Heart left ventricle (tissue), 13 donors: ENCODE measurements at regions not wholly inside any gene's neighbourhood (a gene's known extent, or its start where the extent isn't known, plus 50 kb on each side); places are given as distances from the start of the nearest gene placed in this dataset.

Experiments
- POLR2A ChIP-seq, 2 donors: fragments of 450-650 bp; IDR thresholded peaks; one replicate each; pipeline ENCODE4 v1.6.1; 2017; ENCODE audit warnings: antibody characterized with exemption in 2 of 2, mild to moderate bottlenecking in 2 of 2, moderate library complexity in 2 of 2
- TF ChIP-seq, protein P1 (sequence below), 12 donors: fragments of 200-600 bp; sonication (generic) in 4 of 12; IDR thresholded peaks; one replicate each; pipeline versions ENCODE4 v1.5.0 to v1.8.0; 2018 to 2022; ENCODE audit warnings: antibody characterized with exemption in 12 of 12, mild to moderate bottlenecking in 5 of 12
- donor health status: ischemic (EF 13 %, LVEDD 7.1; RV severe dilation, severe dysfunction).
- donor health status: DM: no; HTN: yes; CAD: no.
- donor health status: DM: no; HTN: no; CAD: no.
- donor health status: ischemic (EF 25% LVEDD 6.9; RV normal size, moderate dysfunction).
- donor health status: ischemic (EF 25% LVEDD 5.7; RV mildly dilated, moderate dysfunction).
- donor health status: ischemic (EF 35%, LVEDD 5.7; RV mildly dilated, moderate dysfunction).
- donor health status: nonischemic (EF 11% LVEDD 7.7; RV severe dilation, severe dysfunction).
- donor health status: DM: yes; HTN: yes; CAD: no.
- donor health status: PGD.
- donor health status: ischemic (EF 29% LVEDD 5.4; RV normal size, mild dysfunction).
- donor health status: nonischemic (EF 23%, LVEDD 6.1; RV moderate dilation, normal function).

GRCh38 chr12:124222368-124223245 lies 72.3 kb upstream of the RFLNA start:
- TF ChIP-seq, protein P1, sequence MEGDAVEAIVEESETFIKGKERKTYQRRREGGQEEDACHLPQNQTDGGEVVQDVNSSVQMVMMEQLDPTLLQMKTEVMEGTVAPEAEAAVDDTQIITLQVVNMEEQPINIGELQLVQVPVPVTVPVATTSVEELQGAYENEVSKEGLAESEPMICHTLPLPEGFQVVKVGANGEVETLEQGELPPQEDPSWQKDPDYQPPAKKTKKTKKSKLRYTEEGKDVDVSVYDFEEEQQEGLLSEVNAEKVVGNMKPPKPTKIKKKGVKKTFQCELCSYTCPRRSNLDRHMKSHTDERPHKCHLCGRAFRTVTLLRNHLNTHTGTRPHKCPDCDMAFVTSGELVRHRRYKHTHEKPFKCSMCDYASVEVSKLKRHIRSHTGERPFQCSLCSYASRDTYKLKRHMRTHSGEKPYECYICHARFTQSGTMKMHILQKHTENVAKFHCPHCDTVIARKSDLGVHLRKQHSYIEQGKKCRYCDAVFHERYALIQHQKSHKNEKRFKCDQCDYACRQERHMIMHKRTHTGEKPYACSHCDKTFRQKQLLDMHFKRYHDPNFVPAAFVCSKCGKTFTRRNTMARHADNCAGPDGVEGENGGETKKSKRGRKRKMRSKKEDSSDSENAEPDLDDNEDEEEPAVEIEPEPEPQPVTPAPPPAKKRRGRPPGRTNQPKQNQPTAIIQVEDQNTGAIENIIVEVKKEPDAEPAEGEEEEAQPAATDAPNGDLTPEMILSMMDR (IDR thresholded peaks at IDR 0.05), result no peak
- TF ChIP-seq POLR2A (IDR thresholded peaks at IDR 0.05), result no peak
